ENCODE measurements at regions not wholly inside any gene's neighbourhood (a gene's known extent, or its start where the extent isn't known, plus 50 kb on each side); places are given as distances from the start of the nearest gene placed in this dataset.
"Not testable (repeated sequence)": the region's sequence is repeated elsewhere in the genome, so short reads cannot be mapped to it uniquely, and the experiment has no call there.

DNA sequence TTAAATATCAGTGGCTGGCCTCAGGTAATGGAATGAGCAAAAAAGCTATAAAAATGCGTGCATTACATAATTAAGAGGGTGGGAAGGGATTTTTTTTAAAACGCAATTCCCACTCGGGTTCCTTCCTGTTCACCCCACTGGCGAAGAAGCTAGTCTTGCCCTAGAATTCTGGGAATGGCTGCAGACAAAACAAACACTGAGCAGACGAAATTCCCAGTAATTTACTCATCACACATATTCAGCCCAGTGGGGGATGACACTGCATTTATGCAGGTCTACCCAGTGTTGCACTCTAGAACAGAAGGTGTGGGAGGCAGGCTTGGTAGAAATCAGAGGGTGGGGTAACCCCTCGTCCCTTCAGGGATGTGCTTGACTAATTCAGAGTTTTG, 2695.0 kb upstream of the DEFB115 start:
- TF ChIP-seq PAX5 (IDR thresholded peaks at IDR 0.05; ENCODE audit: insufficient read depth, low read length, severe bottlenecking), result no peak
- no peak for TF ChIP-seq SPI1 (IDR thresholded peaks at IDR 0.05; ENCODE audit: low read depth, low read length)
- no peak for TF ChIP-seq POLR2A (IDR thresholded peaks at IDR 0.05; ENCODE audit: low read depth, low read length)
- TF ChIP-seq POU2F2 (IDR thresholded peaks at IDR 0.05; ENCODE audit: low read depth, low read length), result no peak
- no peak for TF ChIP-seq POLR2AphosphoS5 (IDR thresholded peaks at IDR 0.05; ENCODE audit: low read depth, low read length)
- TF ChIP-seq TAF1 (IDR thresholded peaks at IDR 0.05; ENCODE audit: low read depth, low read length), result no peak
- no peak for DNase-seq (ENCODE audit: insufficient read length, low spot score)
- FAIRE-seq, result no peak

DNA sequence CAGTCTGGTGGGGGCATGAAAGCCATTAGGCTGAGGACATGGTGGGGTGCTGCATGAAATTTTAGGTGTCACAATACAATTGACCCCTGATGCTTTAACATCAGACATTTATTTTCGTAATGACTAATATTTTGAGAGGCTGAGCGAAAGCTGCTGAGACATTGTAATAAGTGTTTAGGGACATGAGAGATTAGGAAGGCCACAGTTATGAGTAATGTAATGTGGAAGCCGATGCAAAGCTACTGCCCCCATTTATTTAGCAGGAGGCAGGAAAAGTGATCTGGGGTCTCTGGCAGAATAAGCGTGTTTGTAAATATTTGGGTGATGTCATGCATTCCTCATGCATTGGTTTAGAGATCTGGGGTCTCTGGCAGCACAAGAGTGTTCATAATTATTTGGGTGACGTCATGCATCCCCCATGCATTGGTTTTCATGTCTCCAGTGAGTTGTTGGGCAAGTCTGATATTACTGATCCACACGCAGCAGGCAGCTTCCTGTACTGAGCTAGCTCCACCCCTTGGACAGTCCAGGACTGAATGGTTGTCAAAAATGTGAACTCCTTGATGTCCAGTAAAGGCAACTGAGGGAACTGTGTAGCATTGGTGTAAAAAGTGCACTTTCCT, 2694.5 kb upstream of the DEFB115 start:
- DNase-seq (ENCODE audit: insufficient read length, low spot score); FAIRE-seq: not testable (repeated sequence)

DNA sequence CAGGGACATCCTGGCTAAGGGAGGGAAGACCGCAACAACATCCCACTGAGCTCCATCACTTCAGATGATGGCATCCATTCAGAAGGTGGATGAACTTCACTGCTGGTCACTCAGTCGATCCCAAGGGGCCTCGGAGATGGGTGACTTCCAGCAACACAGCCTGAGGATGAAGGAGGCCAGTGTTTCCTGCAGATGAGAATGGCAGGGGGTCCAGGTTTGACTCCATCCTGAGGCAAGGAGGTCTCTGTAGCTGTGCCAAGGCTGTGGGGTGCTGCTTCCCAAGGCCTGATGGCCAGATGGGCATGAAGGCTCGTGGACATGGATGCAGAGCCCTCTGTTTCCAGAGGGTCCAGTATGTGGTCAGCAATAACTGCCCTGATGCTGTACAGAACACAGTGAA, 2693.4 kb upstream of the DEFB115 start:
- not testable (repeated sequence) for FAIRE-seq; DNase-seq (ENCODE audit: insufficient read length, low spot score)

DNA sequence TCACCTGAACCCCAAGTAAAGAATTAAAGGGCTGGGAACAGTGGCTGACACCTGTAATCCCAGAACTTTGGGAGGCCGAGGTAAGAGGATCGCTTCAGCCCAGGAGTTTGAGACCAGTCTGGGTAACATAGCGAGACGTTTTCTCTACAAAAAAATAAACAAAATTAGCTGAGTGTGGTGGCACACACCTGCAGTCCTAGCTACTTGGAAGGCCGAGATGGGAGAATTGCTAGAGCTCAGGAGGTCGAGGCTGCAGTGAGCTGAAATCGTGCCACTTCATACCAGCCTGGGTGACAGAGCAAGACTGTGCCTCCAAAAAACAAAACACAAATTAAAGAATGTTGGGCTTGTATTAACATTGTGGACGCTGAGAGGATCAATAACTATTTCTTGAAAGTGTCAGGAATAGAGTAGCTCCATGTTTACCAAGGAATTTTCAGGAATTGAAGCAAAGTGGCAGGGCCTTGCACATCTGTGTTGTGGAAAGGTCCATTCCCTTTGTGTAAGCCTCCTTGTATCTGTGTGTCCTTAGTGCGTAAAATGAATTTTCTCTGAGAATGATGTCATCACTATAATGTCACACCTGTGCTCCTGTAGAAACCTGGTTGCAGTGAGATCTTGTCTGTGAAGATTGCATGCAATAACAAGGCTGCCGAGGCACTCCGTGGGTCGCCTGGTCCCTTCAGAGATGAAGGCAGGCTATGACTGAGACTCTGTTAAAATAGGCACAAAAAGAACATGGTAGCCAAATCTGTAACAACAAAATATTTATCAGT, 2692.6 kb upstream of the DEFB115 start:
- not testable (repeated sequence) for FAIRE-seq; DNase-seq (ENCODE audit: insufficient read length, low spot score)

DNA sequence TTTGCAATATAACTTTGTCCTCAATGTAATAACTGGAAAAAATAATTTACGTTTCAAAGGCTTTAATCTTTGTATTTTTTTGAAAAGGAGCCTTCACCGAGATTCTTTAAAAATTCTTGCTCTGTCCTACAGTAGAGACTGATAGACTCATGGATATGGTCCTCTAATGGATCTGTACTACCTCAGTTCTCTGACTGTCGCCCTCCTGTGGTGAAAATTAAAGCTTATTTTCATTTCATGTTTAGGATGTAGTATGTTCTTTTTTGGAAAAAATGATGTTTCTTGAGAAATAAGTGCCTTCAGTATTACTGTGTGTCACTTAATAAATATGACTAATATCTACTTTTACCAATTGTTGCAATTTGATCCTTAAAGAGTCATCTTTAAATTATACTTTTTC, 2681.5 kb upstream of the DEFB115 start:
- not testable (repeated sequence) for DNase-seq (ENCODE audit: insufficient read length, low spot score); FAIRE-seq

DNA sequence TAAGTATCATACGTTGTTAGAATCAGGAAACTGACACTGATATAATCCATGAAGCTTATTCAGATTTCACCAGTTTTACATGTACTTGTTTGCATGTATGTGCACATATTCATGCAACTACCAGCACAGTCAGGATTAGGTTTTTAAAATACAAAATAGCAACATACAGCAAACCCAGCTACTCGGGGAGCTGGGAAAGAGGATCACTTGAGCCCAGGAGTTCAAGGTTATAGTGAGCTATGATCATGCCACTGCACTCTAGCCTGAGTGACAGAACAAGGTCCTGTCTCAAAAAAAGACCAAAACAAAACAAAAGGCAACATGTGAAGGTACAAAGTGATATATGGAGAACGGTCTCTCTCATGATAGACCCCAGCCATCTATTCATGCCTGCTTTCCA, 2665.8 kb upstream of the DEFB115 start:
- not testable (repeated sequence) for FAIRE-seq; DNase-seq (ENCODE audit: insufficient read length, low spot score)

DNA sequence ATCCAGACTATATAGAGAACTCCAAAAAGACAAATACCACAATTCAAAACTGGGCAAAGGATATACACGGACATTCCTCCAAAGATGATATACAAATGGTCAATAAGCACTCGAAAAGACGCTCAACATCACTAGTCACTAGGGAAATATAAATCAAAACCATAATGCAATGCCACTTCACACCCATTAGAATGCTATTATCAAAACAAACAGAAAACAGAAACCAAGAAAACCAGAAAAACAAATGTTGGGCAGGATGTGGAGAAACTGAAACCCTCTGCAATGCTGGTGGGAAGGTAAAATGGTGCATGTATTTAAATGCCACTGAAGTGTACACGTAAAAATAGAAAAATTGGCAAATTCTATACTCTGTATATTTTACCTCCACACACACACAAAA, 2664.1 kb upstream of the DEFB115 start:
- not testable (repeated sequence) for FAIRE-seq; DNase-seq (ENCODE audit: insufficient read length, low spot score)

DNA sequence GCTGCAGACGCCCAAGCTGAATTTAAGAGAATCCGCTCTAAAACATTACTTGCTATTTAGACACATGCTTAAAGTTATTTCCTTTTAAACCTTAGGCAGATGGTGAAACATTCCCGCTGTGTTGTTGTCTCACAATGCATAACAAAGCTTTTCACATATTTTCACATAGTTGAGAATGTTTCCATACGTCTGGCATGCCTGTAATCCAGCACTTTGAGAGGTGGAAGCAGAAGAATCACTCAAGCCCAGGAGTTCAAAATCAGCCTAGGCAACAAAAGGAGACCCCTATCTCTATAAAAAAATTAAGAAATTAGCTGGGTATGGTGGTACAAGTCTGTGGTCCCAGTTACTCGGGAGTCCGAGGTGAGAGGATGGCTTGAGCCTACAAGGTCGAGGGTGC, 2663.0 kb upstream of the DEFB115 start:
- not testable (repeated sequence) for FAIRE-seq; DNase-seq (ENCODE audit: insufficient read length, low spot score)

DNA sequence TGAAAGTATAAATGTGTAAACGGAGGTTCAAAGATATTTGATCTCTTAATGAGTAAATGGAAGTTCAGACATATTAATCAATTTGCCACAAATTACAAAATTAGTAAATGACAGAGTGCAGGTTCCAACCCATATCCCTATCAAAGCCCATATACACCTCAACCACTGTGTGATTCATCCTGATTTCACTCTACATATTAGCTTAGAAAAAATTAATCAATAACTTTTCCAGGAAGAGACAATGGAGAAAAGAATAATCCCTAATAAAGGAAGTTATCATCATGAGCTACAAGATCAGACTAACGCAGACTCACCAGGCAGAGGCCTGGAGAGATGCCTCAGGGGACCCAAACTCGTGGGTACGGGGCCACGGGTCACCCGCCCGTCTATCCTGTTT, 2655.5 kb upstream of the DEFB115 start:
- FAIRE-seq; DNase-seq (ENCODE audit: insufficient read length, low spot score): not testable (repeated sequence)

DNA sequence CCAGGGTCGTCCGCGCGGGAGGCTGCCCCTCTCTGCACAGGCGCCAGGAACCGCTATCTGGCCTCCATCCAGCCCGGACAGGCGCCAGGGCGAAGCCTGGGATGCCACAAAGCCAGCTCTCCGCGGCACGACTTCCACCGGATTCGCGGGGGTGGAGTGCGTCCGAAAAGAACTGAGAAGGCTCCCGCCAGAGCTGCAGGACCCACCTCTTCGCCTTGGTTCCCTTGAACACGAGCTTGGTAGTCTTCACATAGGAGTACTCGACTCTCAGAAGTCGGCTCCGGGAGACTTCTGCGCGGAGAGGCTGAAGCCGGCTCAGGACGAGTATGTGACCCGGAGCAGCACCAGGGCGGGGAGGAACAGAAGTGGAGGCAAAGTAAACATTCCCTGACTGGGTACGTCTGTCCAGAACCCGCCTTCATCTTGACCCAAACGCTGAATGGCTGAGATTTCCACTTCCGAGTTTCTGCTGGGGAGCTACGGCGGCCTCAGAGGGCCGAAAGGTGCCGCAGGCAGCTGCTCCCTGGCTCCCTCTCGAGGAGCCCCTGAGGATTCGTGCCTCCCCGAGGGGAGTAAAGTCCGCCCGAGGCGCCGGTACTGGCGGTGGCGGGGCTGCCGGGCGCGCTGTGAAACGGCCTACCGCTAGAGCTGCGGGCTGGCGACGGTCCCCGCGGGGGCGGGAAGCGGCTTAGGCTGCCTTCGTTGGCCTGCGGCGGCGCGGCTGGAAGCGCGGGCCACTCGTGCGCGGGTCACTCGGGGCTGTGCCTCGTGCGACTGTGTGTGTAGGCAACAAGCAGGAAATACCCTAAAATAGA, 2654.9 kb upstream of the DEFB115 start:
- FAIRE-seq, result not testable (repeated sequence)
- DNase-seq (ENCODE audit: insufficient read length, low spot score), result peak; percentile 30

DNA sequence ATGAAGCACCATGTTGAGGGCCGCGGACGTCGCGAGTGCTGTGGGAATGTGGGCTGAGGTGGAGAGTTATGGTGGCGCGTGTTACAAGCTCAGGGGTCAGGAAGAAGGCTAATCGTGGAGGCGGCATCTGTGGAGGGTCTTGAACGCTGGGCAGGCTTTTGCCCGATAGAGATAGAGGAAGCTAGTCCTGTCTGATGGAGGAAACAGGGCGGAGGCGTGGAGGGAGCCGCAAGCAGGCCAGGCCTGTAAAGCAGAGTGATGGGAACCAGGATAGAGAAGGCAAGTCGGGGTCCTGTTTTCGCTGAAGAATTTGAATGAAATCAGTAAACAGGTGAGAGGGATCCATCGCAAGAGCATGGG, 2654.3 kb upstream of the DEFB115 start:
- not testable (repeated sequence) for DNase-seq (ENCODE audit: insufficient read length, low spot score); FAIRE-seq

DNA sequence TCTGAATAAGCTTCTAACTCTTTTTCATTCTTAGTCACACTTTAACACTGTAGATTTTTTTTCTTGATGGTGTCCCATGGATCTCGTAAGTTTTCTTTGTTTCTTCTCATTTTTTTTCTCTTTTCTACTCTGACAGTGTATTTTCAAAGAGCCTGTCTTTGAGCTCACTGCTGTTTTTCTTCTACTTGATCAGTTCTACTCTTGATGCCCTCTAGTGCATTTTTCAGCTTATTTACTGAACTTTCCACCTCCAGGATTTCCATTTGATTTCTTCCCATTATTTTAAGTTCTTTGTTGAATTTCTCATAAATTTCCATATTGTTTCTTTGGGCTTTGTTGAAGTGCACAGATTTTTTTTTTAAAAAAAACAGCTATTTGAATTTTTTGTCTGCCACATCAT, 2641.1 kb upstream of the DEFB115 start:
- DNase-seq (ENCODE audit: insufficient read length, low spot score) (no peak), FAIRE-seq (no peak)
- TF ChIP-seq SPI1 (IDR thresholded peaks at IDR 0.05; ENCODE audit: low read depth, low read length) (no peak), POLR2AphosphoS5 (IDR thresholded peaks at IDR 0.05; ENCODE audit: low read depth, low read length) (no peak), TAF1 (IDR thresholded peaks at IDR 0.05; ENCODE audit: low read depth, low read length) (no peak), PAX5 (IDR thresholded peaks at IDR 0.05; ENCODE audit: insufficient read depth, low read length, severe bottlenecking) (no peak), POLR2A (IDR thresholded peaks at IDR 0.05; ENCODE audit: low read depth, low read length) (no peak), POU2F2 (IDR thresholded peaks at IDR 0.05; ENCODE audit: low read depth, low read length) (no peak)

DNA sequence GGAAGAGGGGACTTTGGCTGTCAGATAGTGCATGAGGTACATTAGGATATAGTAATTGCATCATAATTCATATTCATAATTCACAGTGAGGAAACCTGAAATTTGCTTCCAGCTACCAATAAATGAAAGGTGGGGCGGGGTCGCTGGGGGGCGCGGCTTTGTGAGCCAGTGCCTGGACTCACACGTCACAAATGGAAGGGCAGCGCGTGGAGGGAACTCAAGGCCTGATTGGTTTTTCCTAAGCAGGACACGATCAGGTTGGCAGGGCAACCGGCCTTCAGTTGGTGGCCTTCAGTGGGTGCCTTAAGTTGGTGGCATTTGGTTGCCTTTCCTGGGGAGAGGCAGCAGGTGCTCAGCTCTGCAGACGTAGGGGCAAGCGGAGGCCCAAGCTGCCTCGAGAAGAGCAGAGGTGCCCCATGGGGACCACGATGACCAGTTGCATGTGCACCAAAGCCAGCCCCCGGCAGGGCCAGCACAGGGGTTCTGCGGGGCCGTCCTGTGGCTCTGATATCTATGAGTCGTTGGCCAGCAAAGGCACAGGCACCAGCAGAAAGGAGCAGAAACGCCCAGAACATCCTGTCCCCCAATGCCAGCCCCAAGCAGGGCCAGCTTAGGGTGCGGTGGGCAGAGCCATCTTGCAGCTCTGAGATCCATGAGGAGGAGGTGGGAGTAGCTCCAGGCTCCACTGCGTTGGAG, 2637.4 kb upstream of the DEFB115 start:
- not testable (repeated sequence) for FAIRE-seq

DNA sequence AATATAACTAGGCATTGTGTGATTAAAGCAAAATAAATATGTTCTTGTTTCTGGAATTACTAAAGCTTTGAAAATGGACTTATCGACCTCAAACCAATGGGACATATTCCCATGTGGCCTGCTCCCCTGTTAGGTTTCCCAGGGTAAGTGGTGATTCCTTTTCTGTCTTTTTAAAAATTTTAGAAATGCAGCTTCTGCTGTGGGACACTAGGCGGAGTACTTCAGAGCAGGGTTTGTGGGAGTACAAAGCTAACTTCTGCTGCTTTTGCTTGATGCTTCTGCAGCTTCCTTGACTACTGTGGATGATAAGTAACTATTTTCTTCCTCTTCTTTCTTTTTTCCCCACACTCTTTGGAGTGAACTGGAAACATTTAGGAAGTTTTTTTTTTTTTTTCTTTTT, 2632.4 kb upstream of the DEFB115 start:
- DNase-seq (ENCODE audit: insufficient read length, low spot score); FAIRE-seq: not testable (repeated sequence)

More for the DNA sequence above, 2637.4 kb upstream of the DEFB115 start:
- not testable (repeated sequence) for DNase-seq (ENCODE audit: insufficient read length, low spot score)

DNA sequence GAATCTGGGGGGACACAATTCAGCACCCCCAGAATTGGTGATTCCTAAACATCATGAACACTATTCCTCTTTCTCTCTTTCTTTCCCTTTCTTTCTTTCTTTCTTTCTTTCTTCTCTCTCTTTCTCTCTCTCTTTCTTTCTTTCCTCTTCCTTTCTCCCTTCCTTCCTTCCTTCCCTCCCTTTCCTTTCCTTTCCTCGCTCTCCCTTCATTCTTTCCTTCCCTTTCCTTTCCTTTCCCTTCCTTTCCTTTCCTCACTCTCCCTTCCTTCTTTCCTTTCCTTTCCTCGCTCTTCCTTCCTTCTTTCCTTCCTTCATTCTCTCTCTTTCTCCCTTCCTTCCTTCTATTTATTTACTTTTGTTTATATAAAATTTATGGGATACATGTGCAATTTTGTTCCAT, 2616.6 kb upstream of the DEFB115 start:
- not testable (repeated sequence) for DNase-seq (ENCODE audit: insufficient read length, low spot score); FAIRE-seq
